Stomach (tissue), 4 donors: ENCODE measurements at regions not wholly inside any gene's neighbourhood (a gene's known extent, or its start where the extent isn't known, plus 50 kb on each side); places are given as distances from the start of the nearest gene placed in this dataset.

Experiments used
- CTCF ChIP-seq, 7 experiments: fragments of 450-650 bp in 4 of 7; fragments of 200-600 bp in 3 of 7; sonication (generic) in 3 of 7; IDR thresholded peaks; one replicate each; pipeline ENCODE4 v1.5.1; 2016 to 2019; ENCODE audit warnings: antibody characterized with exemption in 7 of 7, control low read depth in 2 of 7, mild to moderate bottlenecking in 1 of 7
- EP300 ChIP-seq: sonication (generic); formaldehyde crosslinking; IDR thresholded peaks from one replicate; pipeline ENCODE4 v1.6.1; 2017; ENCODE audit warnings: antibody characterized with exemption
- POLR2A ChIP-seq, 4 donors: fragments of 450-650 bp; IDR thresholded peaks; one replicate each; pipeline ENCODE4 v1.6.1; 2016; ENCODE audit warnings: antibody characterized with exemption in 4 of 4, control low read depth in 2 of 4, mild to moderate bottlenecking in 1 of 4, moderate library complexity in 1 of 4
- POLR2AphosphoS5 ChIP-seq, 3 donors: sonication (generic); formaldehyde crosslinking; IDR thresholded peaks; one replicate each; pipeline ENCODE4 v1.6.1; 2016; ENCODE audit warnings: antibody characterized with exemption in 3 of 3

GRCh38 chr3:104906001-104906639, 460.6 kb upstream of the ALCAM start:
- TF ChIP-seq CTCF (IDR thresholded peaks at IDR 0.05) (no peak), EP300 (no peak), POLR2A (IDR thresholded peaks at IDR 0.05) (no peak), POLR2AphosphoS5 (IDR thresholded peaks at IDR 0.05) (no peak)
